GM21723 (cell line): ENCODE measurements at regions not wholly inside any gene's neighbourhood (a gene's known extent, or its start where the extent isn't known, plus 50 kb on each side); places are given as distances from the start of the nearest gene placed in this dataset.
"Not testable (repeated sequence)": the region's sequence is repeated elsewhere in the genome, so short reads cannot be mapped to it uniquely, and the experiment has no call there.

Experiments
- ATAC-seq: cut with Tn5 transposase; IDR thresholded peaks from one replicate; pipeline ENCODE4 v1.9.1; 2021; ENCODE audit warnings: mild to moderate bottlenecking, moderate library complexity; ENCODE audit not compliant: unreplicated experiment

GRCh38 chrX:39484159-39485068 lies 613.3 kb downstream of the BCOR start:
- ATAC-seq = no peak

GRCh38 chrX:39487166-39487968 lies 610.4 kb downstream of the BCOR start:
- ATAC-seq = no peak

- ATAC-seq = no peak
Measured at GRCh38 chrX:39487969-39488330, 609.8 kb downstream of the BCOR start.

GRCh38 chrX:39491548-39492297 lies 606.0 kb downstream of the BCOR start:
- peak; percentile 56 for ATAC-seq

GRCh38 chrX:39492497-39493162 lies 605.1 kb downstream of the BCOR start:
- ATAC-seq = peak; percentile 54

GRCh38 chrX:39493168-39493567 lies 604.6 kb downstream of the BCOR start:
- ATAC-seq = no peak

GRCh38 chrX:39497117-39497516 lies 600.6 kb downstream of the BCOR start:
- not testable (repeated sequence) for ATAC-seq

- no peak for ATAC-seq
Measured at GRCh38 chrX:39497702-39498265, 600.0 kb downstream of the BCOR start.

- no peak for ATAC-seq
Measured at GRCh38 chrX:39499996-39500395, 597.8 kb downstream of the BCOR start.

- no peak for ATAC-seq
Measured at GRCh38 chrX:39501822-39502221, 595.9 kb downstream of the BCOR start.

GRCh38 chrX:39502486-39502885 lies 595.3 kb downstream of the BCOR start:
- ATAC-seq = no peak

- ATAC-seq = no peak
Measured at GRCh38 chrX:39504227-39504626, 593.5 kb downstream of the BCOR start.

GRCh38 chrX:39504850-39505259 lies 592.9 kb downstream of the BCOR start:
- ATAC-seq = no peak

- no peak for ATAC-seq
Measured at GRCh38 chrX:39506131-39506530, 591.6 kb downstream of the BCOR start.

- no peak for ATAC-seq
Measured at GRCh38 chrX:39507034-39507433, 590.7 kb downstream of the BCOR start.

GRCh38 chrX:39507617-39508299 lies 590.0 kb downstream of the BCOR start:
- no peak for ATAC-seq

- no peak for ATAC-seq
Measured at GRCh38 chrX:39508300-39508692, 589.5 kb downstream of the BCOR start.

GRCh38 chrX:39509157-39509556 lies 588.6 kb downstream of the BCOR start:
- ATAC-seq = no peak

GRCh38 chrX:39513836-39514235 lies 583.9 kb downstream of the BCOR start:
- no peak for ATAC-seq

GRCh38 chrX:39514801-39515200 lies 583.0 kb downstream of the BCOR start:
- ATAC-seq = no peak
